ENCODE measurements at regions not wholly inside any gene's neighbourhood (a gene's known extent, or its start where the extent isn't known, plus 50 kb on each side); places are given as distances from the start of the nearest gene placed in this dataset.

GRCh38 chrX:11953615-11954014, 184.7 kb upstream of the FRMPD4 start:
- peak; percentile 86 for DNase-seq

GRCh38 chrX:11954176-11954575, 184.1 kb upstream of the FRMPD4 start:
- DNase-seq = no peak

- no peak for DNase-seq
These were observed 178.2 kb upstream of the FRMPD4 start for GRCh38 chrX:11960031-11960430.

GRCh38 chrX:11965436-11965835, 172.8 kb upstream of the FRMPD4 start:
- no peak for DNase-seq

GRCh38 chrX:11967986-11968869, 170.0 kb upstream of the FRMPD4 start:
- peak; percentile 76 for DNase-seq

DNA sequence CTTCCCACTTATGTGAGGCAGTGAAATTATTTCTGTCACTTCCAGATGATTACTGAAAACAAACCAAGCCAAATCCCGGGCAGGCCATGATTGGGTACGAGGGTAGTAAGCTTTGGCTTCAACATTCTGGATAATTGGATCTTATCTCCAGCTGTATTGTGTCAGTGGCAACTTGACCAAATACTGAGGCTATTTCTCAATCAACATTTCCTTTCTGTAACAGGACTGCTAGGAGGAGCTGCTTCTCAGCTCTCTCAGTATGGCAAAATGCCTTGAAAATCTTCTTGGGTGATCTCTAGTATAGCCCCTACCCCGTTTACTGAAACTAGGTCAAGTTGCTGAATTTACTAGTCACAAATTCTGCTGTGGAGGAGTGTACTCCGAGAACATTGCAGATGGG, 169.3 kb upstream of the FRMPD4 start:
- no peak for DNase-seq

GRCh38 chrX:11970578-11971359, 167.5 kb upstream of the FRMPD4 start:
- no peak for DNase-seq

DNA sequence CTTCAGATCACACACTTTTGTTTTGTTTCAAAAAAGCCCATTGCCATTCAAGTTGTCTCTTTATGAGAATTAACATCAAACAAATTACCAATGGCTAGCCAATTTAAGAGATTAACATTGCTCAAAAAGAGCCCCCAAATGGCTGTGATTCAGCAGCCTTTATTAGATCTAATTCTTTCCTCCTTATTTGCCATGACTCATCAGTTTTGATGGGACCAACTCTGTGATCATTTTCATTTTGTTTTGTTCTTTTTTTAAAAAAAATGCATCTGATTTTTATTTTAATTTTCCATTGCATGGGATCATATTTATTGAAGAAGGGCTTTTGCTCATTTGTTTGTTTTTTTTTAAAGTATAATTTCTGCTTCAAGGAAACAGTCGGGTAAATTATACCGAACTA, 161.6 kb upstream of the FRMPD4 start:
- no peak for DNase-seq

- DNase-seq = no peak
These were observed 146.0 kb upstream of the FRMPD4 start for GRCh38 chrX:11992271-11992670.

- DNase-seq = no peak
These were observed 143.1 kb upstream of the FRMPD4 start for GRCh38 chrX:11995146-11995545.

DNA sequence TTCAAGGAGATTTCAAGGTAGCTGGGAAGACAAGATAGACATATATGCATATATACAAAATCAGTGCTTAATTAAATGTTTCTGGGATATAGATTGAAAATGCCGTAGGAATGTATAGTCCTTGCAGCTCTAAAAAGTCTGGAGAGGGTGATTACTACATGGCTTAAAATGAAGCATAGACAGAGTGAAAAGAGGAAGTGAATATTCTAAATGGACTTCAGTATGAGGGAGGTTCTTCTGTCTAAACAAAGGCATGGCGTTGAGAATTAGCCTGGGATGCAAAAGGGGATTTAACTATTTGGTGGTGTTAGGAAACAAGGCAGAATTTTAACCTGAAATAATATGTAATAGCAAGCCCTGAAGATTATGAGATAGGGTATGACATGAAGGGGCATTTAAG, 141.5 kb upstream of the FRMPD4 start:
- no peak for DNase-seq

DNA sequence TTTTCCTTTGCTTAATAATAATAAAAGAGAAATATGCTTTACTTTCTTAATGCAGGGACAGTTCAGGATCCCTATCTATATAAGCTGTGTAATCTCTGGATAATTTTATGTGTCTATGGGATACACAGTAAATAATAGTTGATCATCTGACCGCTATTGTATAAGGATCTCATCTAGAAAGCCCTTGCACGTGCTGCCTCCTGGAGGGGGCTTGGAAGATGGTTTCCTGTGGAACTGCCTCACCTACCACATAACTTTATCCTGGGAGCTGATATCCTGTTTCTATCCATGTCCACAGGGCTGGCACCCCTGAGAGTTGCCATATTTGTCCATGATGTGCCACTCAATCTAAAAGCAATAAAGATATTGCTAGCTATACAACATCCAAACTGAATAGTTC, 139.3 kb upstream of the FRMPD4 start:
- no peak for DNase-seq

DNA sequence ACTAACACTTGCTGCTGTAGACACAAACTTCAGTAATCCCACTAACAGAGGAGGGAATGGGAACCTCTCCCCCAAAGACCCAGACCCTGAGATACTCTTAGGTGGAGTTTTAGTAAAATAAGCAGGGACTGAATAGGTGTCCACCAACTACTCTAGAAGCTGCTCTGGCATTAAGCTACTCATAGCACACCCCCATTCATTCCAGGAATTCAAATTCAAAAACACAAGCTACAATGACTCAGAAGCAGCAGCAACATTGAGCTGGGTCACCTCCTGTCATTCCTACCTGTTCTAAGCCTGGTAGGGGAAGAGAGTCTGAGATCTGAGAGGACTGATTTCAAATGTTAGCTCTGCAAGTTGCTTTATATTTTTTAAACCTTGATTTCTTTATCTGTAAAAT, 135.4 kb upstream of the FRMPD4 start:
- DNase-seq = peak; percentile 51

GRCh38 chrX:12007881-12008280, 130.4 kb upstream of the FRMPD4 start:
- no peak for DNase-seq

DNA sequence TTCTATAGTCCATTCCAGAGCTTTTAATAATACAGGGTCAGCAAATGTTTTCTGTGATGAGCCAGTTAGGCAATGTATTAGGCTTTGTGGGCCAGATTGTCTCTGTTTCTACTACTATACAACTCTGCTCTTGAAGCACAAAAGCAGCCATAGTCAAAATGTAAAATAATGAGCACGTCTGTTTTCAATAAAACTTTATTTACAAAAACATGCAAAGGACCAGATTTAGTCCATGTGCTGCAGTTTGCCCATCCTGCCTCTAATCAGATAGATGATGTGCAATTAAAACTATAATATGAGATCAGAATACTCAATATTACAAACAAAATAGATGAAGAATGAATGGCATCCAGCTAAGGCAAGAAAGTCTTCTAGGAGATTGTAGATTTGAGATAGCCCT, 127.8 kb upstream of the FRMPD4 start:
- DNase-seq = no peak

DNA sequence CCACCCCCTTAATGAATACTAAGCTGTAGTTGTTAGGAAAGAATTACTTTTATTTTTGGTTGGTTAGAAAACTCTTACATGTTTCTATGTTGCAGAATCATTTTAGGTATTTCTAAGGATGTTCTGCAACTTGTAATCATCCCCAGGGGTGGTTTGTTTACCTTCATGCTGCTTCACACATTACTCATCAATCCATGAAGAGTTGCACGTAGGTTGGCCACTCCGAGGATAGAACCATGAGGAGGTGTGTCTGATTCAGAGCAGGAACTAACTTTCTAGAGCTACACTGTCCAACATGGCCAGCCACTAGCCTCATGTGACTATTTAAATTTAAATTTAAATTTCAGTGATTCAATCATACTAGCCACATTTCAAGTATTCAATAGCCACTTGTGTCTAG, 127.2 kb upstream of the FRMPD4 start:
- no peak for DNase-seq

DNA sequence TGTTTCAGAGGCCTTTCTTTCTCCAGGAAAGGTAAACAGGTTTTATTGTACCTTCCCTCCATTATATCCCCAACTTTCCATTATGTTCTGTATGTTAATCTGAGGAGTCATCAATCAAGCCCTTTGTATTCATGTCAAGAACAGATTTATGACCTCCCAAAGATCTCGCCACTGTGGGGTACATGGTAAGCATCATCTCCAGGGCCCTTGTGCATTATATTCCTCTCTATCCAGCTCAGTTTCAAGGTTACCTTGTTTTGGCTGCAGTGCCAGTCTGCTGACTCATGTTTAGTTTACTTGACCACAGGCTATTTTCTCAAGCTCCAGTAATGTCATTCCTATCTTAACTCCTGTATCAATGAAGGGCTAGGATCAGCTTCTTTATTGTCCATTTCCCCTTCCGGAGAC, 125.1 kb upstream of the FRMPD4 start:
- peak; percentile 75 for DNase-seq

DNA sequence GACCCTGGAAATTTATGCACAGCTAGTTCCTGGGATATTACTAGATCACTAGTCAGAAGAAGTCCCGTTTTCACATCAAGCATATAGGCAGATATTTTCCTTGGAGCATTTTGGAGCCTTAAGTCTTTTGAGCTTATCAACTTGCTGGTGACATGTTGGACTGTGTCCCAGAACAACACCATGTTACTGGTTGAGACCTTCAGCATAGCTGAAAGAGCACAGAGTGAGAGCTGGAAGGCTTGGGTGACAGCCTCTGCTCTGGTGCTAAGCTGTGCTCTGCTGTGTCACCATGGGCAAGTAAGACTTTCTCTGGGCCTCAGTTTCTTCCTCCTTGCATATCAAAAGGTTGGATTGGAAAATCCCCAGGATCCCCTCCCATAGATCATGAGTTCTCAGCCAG, 116.6 kb upstream of the FRMPD4 start:
- DNase-seq = no peak

- no peak for DNase-seq
These were observed 111.8 kb upstream of the FRMPD4 start for GRCh38 chrX:12026481-12026880.

DNA sequence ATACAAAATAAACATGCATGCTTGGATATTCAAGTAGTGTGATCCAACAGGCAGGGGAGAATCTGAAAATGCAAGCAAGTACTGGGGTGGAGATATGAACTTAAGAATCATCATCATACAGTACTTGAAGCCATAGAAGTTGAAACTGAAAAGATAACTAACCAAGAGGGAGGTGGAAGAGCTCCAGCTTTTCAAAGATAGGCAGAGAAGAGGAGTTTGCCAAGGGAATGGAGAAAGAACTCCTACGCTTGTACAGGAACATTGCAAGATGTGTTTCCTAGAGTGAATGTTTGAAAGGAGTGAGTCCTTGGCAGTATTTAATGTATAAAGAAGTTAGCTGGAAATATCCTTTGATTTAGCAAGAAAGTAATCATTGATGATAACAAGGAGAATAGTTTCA, 106.2 kb upstream of the FRMPD4 start:
- no peak for DNase-seq

- no peak for DNase-seq
These were observed 103.5 kb upstream of the FRMPD4 start for GRCh38 chrX:12034741-12035140.

DNA sequence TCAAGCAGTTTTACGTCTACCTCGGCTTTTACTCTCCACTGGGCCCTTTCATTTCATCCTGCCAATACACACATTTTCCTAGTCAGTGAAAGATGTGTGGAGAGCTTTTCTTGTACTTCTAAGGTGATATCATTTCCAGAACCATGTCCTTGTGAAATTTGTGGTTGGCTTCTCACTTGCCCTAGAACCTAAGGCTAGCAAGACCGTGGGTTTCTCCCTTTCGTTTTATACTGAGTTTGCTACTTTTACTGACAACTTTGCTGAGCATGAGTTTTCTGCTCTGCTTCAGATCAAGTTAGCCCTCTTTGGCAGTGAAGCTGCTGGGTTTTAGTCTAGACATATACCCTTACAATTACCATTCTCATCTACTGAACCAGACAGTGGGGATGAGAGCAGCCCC, 95.7 kb upstream of the FRMPD4 start:
- DNase-seq = peak; percentile 84

DNA sequence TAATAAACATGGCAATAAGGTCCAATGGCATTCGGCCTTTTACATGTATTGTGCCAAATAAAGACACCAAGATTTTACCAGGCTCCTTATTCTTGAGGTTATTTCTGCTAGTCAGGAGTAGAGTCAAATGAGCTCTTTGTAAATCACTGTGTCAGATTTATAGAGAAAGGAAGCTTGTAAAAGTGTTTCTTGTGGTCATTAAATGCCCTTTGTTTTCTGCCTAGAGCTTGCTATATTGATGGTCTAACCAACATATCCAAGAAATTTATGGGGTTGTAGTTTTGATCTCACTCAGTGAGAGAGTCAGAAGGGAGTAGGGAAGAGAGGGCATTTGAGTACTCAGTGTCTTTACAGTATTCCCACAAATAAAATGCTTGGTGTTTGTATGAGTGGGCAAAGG, 86.2 kb upstream of the FRMPD4 start:
- DNase-seq = no peak

DNA sequence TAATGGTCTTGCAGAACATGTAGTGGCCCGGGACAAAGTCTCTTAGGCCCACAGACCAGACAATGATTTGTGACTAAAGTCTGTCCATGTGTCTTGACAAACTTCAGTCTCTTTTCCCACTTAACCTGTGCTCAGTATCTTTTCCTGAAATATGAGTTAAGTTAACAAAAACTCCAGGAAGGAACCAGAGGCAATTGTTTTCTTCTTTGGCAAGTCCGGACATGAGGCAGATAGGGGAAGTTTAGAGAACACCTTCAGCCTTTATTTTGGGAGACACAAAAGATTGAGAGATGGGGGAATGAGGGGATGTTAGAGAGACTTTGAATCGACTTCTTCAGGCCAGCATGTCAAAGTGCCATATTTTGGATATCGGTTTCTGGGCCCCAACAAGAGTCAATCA, 80.2 kb upstream of the FRMPD4 start:
- no peak for DNase-seq
